Anterior cingulate cortex (tissue), 58 donors: ENCODE measurements at regions not wholly inside any gene's neighbourhood (a gene's known extent, or its start where the extent isn't known, plus 50 kb on each side); places are given as distances from the start of the nearest gene placed in this dataset.

Experiments
- DNase-seq, 58 donors: peaks; one replicate each; lab custom pipeline; 2025; lab: John Stamatoyannopoulos, UW

DNA sequence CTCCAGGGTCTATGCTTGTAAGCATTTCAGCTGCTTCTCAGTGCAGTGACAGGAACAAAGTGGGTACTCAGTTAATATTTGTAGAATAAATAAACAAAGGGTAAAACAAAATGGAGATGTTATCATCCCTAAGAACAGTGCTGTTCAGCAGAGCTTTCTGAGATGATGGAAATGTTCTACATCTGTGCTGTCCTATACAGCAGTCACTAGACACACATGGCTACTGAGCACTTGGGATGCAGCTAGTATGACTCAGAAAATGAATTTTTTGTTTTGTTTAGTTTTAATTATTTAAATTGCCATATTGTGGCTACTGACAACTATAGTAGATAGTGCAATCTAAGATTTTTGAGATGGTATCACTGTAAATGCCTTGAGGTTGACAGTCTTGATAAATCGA lies 283.8 kb upstream of the ADAMTS9 start:
- no peak for DNase-seq

DNA sequence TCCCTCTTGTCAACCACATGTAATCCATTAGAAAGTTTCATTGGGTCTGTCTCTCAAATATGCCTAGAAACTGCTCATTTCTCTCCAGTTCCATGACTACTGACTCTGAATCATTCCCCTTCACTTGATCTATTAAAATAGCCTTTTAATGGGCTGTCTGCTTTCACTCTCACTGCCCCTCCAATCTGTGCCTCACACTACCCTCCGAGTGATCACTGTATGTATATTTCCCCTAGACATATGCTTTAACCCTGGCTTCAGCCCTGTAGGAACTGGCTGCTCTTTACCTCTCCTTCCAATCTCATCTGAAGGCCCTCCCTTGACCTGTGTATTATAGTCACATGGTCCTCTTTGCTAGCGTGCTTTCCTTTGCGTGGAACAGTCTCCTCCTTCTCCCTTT lies 282.8 kb upstream of the ADAMTS9 start:
- no peak for DNase-seq

DNA sequence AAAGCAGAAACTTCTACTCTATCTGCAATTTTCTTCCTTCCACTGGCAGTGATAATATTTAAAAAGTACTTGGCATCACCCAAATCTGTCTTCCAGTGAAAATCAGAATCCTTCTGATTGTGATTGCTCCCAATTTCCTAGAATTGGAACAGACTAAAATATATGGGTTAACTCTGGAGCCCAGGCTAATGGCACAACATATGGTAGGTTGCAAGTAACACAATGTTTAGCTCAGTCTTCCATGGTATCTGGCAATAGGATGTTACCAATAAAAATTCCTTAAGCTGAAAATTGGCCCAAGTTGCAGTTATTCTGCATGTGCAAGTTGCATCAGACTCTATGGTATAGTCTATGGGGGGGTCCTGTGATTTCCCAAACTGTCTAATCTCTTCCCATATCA lies 273.5 kb upstream of the ADAMTS9 start:
- DNase-seq: no peak

DNA sequence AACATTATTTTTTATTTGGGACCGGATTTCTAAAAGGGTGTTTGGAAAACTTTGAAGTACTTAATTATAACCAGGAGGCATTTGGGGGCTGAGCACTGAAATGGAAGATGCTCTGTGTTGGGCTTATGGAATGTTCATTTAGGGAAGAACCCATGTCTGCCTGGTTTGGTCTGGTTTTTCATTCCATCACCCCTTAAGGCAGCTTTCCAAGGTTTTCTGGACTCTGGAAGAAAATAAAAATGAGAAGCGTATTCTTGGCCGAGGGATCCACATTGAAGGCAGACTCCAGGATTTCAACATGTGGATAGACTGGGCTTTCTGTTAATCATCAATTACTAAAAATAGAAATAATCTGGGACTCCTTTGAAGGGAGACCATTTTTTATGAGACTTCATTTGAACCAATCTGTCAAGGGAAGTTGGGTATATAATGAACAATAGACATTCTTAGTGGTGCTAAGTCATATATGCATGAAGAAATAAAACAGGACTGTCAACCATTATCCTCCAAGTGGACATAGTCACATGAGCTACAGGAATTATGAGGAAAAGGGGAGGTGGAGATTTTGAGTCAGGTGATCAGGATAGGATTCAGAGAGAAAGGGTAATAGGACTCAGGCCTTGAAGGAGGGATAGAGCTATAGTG lies 270.5 kb upstream of the ADAMTS9 start:
- DNase-seq: no peak

DNA sequence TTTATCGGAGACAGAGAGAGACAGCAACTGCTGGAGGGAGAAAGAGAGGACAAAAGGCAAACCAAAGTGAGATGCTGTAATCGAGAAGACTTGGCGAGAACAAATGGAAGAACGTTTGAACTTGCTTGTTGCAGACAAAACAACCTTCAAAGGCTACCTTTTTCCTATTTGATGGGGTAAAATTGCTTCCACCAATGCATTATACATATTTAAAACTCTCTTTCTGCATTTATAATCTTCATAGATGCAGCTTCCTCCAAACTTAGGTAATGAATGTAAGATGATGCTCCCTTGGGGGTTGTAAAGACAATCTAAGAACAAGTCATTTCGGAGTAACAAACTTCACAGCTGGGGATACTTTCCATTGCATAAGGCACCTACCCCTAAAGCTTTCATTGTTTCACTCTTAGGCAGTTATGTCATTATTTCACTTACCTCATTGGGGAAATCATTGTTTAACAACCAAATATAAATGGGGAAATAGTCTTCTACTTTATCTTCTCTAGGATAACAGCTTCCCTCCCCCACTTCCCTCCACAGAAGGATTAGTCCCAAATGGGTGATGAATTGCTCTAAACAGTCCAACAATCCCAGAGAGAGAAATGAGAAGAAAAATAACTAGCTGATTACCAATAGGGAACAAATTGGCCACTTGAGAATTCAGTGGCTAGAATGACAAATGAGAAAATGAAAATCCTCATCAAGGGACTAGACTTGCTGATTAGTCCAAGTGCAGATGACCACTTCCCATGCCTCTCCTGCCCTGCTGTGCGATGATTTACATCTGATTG lies 269.8 kb upstream of the ADAMTS9 start:
- DNase-seq: no peak

DNA sequence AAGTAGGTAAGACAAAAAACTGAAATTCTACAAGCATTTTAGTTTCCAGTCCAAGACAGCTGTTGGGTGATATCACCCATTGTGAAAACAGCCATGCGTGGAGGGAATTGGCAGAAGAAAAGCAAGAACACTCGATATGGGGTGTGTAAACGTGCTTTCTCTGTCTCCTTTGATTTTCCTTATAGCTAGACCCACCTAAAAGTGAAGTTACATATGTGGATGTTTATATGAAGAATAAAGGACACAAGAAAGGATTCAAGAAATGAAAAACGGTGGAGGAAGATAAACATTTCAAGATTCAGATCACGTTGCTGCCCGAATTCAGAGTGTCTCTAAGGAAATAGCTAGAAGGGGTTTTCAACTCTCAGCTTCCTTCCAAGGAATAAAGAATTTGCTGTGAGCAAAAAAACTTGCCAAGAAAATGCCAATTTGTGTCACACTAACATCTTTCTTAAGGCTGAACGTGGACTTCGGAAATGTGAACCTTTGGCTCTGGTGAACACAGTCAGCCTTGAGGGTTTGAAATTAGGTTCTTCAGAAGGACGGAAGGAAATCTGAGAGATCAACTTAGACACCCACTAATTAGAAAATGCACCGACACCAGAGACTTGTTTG lies 269.0 kb upstream of the ADAMTS9 start:
- no peak for DNase-seq

DNA sequence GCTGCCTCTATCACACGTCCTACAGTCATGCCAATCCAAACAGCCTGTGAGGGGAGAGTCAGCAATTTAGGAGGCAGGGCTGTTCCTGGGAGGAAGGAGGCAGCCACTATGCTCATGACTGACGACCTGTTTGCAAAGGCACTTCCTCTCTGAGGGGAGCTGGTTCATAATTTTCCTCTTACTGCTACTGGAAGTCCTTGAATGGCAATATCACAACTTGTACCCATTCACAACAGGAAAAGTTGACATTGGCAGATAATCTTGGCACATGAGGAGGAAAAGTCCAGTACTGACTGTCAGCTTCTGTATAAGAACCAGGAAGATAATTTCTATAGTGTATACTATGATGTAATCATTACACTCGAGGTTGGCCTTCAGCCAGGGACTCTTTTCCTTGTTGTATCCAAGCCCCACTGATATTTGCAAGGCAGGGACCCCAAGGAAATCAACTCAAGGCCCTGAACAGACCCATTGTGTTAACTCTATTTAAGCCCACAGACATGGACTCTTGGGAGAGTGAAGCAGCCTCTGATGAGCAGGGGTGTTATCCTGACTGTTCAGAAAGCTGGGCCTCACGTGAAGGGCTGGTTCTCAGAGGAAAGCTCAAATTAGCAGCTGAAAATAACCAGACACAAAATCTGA lies 267.3 kb upstream of the ADAMTS9 start:
- peak in 1 of 58 donors; percentile 6 for DNase-seq

DNA sequence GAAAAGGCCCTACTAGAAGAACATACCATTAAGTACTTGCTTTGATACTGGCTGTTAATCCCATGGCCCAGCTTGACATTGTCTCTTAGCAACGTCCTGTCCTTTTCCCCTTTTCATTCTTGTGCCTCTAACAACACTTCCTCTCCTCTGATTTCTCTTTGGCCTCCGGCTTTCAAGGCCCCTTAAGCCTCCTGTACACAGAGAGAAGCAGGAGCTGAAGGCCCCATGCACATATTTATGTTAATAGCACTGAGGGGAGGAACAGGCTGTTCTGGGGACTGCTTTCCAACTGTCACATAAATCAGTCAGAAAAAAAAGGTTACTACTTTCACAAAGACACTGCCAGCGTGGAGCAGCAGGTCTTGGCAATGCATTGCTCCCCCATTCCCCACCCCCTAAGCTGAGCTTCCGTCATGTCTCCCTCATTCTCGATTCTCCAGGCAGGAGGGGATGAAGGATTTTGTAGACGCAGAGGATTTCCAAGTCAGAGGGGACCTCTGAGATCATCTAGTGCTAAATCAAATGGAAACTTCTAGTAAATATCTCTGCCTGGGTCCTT lies 257.4 kb upstream of the ADAMTS9 start:
- peak in 25 of 58 donors; percentile 0 to 62 (median 6) for DNase-seq

DNA sequence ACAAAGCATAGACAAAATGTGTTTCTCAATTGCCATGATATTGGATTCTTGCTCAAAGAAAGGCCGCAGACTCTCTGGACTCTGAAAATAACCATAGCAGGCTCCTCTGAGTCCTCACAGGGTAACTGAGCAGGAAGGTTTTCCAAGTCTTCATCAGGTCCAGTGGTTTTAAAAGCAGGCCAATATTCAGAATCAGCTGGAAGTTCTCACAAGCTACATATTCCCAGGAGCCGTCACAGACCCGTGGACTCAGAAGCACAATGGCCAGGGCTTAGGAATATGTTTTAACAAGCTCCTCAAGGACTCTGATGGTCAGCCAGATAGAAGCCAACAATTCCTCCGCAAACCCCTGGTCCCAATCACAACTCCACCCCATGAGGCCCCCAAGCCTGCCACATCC lies 256.1 kb upstream of the ADAMTS9 start:
- no peak for DNase-seq

DNA sequence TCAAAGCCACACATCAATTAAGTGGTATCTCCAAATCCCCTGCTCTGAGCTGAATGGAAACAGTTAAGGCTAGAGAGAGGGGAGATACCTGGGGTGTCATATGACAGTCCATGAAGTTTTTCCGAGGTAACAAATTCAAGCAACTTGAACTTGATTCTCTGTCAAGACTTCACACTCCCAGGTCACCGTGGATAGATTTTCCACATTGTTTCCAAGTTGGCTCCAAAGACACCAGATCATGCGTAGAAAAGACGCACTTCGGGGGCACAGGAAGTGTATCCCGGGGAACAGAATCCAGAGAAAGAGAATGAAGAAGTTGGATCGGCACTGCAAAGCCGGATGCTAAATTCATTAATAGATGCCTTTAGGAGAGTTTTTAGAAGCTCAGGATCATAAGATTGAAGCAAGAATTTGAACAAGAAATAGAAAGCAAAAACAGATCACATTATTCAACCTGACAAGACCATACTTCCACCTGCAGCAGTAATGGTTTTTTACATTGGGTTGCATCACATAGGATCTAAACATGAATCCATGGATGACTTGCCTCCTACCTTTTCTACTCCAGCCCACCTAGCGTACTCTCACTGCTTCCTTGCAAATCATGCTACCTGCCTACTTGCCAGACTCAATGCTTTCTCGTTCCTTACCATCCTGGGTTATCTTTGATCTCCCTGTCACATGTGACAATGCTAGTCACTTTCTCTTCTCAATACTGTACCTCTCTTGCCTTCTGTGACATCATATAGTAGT lies 253.0 kb upstream of the ADAMTS9 start:
- no peak for DNase-seq

DNA sequence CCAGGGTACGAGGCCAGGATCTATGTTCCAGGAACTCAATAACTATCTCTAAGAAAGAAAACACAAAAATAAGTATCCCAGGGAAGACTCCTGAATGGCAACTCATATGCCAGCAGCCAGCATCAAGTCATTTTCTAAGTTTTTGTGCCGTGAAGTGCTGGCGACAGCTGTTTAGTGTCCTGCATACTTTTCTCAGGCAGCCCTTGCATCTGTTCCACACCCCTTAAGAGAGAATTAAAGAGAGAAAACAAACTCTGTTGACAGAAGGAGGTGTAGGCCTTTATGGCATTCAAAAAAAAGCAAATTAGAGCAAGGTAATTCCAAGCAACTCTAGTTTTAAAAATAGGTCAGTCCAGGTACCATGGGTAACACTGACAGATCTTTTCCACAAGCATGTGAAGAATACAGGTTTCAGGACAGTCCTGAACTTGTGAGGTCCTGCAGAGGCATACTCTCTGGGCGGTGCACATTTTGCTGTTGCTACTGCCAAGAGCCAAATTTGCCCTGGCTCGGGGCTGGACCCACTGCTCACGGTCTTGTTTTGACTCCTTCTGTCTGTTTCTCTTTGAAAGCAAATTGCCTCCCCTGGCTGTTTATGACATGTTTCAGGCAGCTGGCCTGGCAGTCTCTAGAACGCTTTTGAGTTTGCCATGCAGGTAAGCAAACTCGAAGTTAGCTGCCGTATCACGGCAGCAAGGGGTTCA lies 252.1 kb upstream of the ADAMTS9 start:
- DNase-seq: peak in 1 of 58 donors; percentile 1

DNA sequence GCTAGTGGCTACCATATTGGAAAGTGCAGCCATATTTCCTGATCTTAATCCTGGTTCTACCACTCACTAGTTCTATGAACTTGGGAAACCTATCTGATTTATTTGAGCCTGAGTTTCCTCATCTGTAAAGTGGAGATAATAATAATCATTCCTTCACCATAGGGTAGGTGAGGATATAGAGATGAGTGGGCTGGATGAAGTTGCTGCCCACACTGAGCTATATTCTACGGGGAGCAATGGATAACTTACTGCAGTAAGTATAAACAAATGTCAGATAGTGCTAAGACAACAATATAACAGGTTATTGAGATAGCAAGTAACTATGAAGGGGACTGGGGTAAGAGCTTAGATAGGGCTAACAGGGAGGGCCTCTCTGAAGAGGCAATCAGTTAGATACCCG lies 251.5 kb upstream of the ADAMTS9 start:
- DNase-seq: no peak

DNA sequence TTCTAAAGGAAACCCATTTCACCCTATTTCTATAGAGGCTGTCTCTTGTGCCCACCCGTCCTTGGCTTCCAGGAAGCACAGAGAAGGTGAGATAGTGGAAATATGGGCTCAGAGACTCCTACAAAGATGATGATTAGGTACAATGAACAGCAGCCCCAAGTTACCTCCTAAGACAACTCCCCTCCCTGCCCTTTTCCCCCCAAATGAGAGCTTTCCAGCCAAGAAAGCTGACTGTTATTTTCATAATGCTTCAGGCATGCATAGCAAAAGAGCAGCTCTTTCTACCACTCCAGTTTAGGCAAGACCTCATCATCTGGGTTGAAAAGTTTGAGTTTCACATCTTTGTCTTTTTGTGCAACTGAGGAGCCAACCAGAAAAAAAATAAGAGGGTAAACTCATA lies 248.8 kb upstream of the ADAMTS9 start:
- no peak for DNase-seq

DNA sequence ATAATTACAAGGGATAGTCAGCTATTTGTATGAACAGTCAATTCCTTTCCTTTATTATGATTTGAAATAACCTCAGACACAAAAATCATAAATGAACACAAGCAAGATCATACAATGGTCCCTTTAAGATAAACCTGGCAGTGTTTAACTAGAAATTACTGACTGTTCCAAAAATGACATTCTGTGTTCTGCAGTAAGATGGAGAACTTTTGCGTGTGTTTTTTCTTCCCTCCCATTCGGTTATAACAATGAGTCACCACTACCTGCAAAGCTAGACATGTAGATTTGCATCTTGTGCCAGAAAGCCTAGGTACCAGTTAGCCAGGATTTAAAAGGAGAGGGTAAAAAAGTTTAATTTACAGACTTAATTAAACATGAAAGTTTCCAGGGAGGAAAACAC lies 248.2 kb upstream of the ADAMTS9 start:
- DNase-seq: no peak

DNA sequence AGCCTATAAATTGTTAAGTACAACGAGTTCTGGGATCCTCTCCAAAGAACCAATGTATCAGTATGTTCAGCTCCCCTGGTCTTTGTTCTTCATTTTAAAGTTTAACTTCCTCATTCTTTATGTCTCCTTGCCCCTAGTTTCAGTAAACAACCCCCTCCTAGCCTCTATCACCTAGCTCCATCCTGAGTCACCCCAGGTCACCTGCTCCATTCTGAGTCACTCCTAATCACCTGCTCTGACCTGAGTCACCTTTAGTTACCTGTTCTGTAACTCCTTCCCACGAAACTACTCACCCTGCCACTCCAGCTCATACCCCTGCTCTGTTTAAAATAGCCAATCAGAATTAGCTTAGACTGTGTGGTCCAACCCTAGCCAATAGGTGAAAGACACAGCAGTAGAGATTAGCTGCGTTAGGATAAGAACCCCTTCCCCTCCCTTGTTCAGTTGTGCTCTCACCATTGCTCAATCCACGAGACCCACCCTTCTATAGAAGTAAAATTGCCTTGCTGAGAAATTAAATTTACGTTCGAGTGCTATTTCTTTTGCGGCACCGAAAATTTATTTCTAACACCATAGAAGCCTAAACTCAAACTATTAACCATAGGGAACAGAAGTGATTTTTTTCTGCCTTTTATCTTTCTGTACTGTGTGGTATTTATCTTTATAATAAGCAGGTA lies 245.0 kb upstream of the ADAMTS9 start:
- no peak for DNase-seq

DNA sequence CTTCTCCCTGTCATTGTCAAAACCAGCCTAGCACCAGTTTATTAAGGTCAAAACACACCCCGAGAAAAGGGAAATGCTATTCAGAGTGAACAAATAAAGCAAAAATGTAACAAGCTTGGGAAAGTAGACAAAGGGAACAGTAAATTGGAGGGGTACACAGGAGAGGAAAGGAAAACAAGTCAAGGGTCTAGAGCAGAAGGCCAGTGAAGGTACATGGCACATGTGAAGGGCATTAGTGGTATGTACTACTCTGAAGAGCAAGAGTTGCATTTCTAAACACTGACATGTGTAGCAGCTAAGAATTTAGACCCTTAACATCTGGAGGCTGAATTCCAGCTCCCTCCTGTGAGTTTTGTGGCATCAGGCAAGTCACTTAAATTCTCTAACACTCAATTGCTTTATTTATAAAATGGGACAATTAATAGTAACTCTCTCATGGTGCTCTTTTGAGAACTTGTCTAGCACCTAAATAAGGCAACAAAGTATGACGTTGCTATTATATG lies 244.3 kb upstream of the ADAMTS9 start:
- DNase-seq: no peak

DNA sequence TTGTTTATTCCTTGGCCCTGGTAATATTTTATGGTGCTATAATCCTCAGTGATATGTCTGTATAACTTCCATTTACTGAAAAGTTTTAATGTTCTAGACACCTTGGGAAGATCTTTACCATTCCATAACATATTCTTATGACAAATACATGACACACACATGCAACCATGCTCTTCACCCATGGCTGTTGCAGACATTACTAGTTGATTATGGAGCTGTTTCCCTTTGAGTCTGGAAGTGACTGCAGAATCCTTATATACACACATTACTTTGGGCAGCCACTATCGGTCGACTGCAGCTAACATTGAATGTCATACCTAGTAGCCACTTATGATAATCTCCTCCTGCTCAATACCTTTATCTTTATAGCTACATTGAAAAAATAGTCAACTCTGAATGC lies 243.1 kb upstream of the ADAMTS9 start:
- no peak for DNase-seq

DNA sequence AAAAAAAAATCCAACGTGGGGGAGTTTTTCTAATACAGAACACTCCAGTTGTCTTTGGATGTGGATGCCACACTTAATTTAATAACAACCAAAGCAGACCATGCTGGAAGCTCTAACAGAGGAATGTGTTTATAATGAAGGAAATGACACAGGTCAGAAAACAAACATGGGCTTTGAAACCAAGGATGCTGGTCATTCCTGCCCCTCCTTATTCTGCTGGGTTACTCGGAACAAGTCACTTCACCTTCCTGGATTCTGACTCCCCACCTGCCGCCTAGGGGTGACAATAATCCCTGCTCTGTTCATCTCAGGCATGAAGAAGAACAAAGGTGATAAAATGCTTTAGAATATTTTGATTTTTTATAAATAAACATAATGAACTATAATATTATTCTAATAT lies 240.9 kb upstream of the ADAMTS9 start:
- DNase-seq: no peak

DNA sequence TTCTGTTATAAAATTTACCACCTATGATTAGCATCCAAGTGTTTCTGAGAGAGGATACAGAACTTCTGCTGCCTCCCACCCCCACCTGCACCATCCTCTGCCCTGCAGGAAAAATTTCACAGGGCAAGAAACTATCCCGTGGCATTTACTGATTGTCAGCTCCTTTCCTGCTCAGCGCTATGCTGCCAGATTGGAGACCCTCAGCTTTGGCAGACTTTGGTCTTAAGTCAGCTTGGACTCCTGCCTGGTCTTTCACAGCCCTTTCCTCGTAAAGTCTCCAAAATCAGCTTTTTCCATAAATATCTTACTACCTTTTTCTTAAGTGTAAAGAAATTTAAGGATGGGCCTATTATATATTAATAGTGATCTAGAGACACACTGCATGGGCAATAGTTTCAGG lies 239.9 kb upstream of the ADAMTS9 start:
- no peak for DNase-seq
